ENCODE measurements at regions not wholly inside any gene's neighbourhood (a gene's known extent, or its start where the extent isn't known, plus 50 kb on each side); places are given as distances from the start of the nearest gene placed in this dataset.

- no peaks in the 10 kb centered on the region for H3K36me3 ChIP-seq (replicated peaks)
- no peak for TF ChIP-seq CTCF (IDR thresholded peaks at IDR 0.05; ENCODE audit: low read depth, low read length, missing control alignments)
- H3K27ac ChIP-seq: peak overlapping the region; percentile 8
- H3K4me3 ChIP-seq (ENCODE audit: low read depth, low read length): no peak overlapping the region
- no peak for DNase-seq
- no peaks in the 10 kb centered on the region for H3K27me3 ChIP-seq (replicated peaks)
- in situ Hi-C loops (cut with HindIII; ENCODE audit: low pct_ligation_motif_present, low sequenced_read_pairs): no loop called here
Measured at GRCh38 chr6:134453792-134454510, 136.0 kb upstream of the SGK1 start.

- in situ Hi-C loops (cut with HindIII; ENCODE audit: low pct_ligation_motif_present, low sequenced_read_pairs): no loop called here
- Histone ChIP-seq H3K27ac (no peak overlapping the region), H3K4me3 (ENCODE audit: low read depth, low read length) (no peak overlapping the region), H3K36me3 (replicated peaks) (no peaks in the 10 kb centered on the region), H3K27me3 (replicated peaks) (no peaks in the 10 kb centered on the region)
- no peak for TF ChIP-seq CTCF (IDR thresholded peaks at IDR 0.05; ENCODE audit: low read depth, low read length, missing control alignments)
- no peak for DNase-seq
Measured at GRCh38 chr6:134452906-134453305, 135.0 kb upstream of the SGK1 start.

GRCh38 chr6:134451529-134451928 is 133.6 kb upstream of the SGK1 start:
- Histone ChIP-seq H3K4me3 (ENCODE audit: low read depth, low read length) (no peak overlapping the region), H3K27me3 (replicated peaks) (no peaks in the 10 kb centered on the region)

DNA sequence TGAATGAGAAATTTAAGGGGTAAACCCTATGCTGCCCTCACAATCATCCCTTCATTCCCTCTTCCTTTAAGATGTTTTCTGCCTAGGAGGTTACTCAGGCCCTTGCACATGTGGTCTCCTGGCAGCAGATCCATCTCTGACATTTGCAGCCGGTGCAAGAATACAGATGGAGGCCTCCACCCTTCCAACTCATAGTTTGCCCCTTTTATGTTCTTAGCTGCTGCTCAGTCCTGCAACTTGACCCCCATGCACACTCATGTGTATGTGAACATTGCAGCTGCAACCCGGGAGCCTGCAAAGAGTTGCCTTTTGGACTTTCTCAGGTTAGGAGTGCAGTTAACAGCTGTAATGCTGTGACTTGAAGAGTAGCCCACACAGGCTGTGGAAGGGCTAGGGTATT is 131.9 kb upstream of the SGK1 start:
- in situ Hi-C loops (cut with HindIII; ENCODE audit: low pct_ligation_motif_present, low sequenced_read_pairs): no loop called here
- Histone ChIP-seq H3K27me3 (replicated peaks) (no peaks in the 10 kb centered on the region), H3K4me3 (ENCODE audit: low read depth, low read length) (no peak overlapping the region), H3K27ac (no peak overlapping the region), H3K36me3 (replicated peaks) (no peaks in the 10 kb centered on the region)
- DNase-seq: no peak
- TF ChIP-seq CTCF (IDR thresholded peaks at IDR 0.05; ENCODE audit: low read depth, low read length, missing control alignments): no peak

More at GRCh38 chr6:134451529-134451928, 133.6 kb upstream of the SGK1 start:
- H3K36me3 ChIP-seq (replicated peaks): no peaks in the 10 kb centered on the region
- no peak for DNase-seq
- no peak for TF ChIP-seq CTCF (IDR thresholded peaks at IDR 0.05; ENCODE audit: low read depth, low read length, missing control alignments)
- H3K27ac ChIP-seq: no peak overlapping the region
- in situ Hi-C loops (cut with HindIII; ENCODE audit: low pct_ligation_motif_present, low sequenced_read_pairs): no loop called here

- no peaks in the 10 kb centered on the region for H3K27me3 ChIP-seq (replicated peaks)
- H3K36me3 ChIP-seq (replicated peaks): no peaks in the 10 kb centered on the region
- peak overlapping the region; percentile 63 for H3K27ac ChIP-seq
- in situ Hi-C loops (cut with HindIII; ENCODE audit: low pct_ligation_motif_present, low sequenced_read_pairs): no loop called here
- no peak for DNase-seq
- no peak overlapping the region for H3K4me3 ChIP-seq (ENCODE audit: low read depth, low read length)
- no peak for TF ChIP-seq CTCF (IDR thresholded peaks at IDR 0.05; ENCODE audit: low read depth, low read length, missing control alignments)
Measured at GRCh38 chr6:134449004-134449403, 131.1 kb upstream of the SGK1 start.

- peak overlapping the region; percentile 63 for H3K27ac ChIP-seq
Measured at GRCh38 chr6:134447883-134448387, 130.0 kb upstream of the SGK1 start.

More at GRCh38 chr6:134447883-134448387, 130.0 kb upstream of the SGK1 start:
- Histone ChIP-seq H3K27me3 (replicated peaks) (no peaks in the 10 kb centered on the region), H3K36me3 (replicated peaks) (no peaks in the 10 kb centered on the region), H3K4me3 (ENCODE audit: low read depth, low read length) (no peak overlapping the region)
- peak; percentile 78 for DNase-seq
- in situ Hi-C loops (cut with HindIII; ENCODE audit: low pct_ligation_motif_present, low sequenced_read_pairs): no loop called here
- no peak for TF ChIP-seq CTCF (IDR thresholded peaks at IDR 0.05; ENCODE audit: low read depth, low read length, missing control alignments)
